ENCODE measurements at regions not wholly inside any gene's neighbourhood (a gene's known extent, or its start where the extent isn't known, plus 50 kb on each side); places are given as distances from the start of the nearest gene placed in this dataset.

- BruUV-seq (replicated peaks), result no TSS peak
- Histone ChIP-seq H3K4me3 (ENCODE audit: low read depth in 2 of 2, low read length in 2 of 2) (no peak overlapping the region), H3K36me3 (ENCODE audit: control insufficient read depth, insufficient read depth, low read length) (no peaks in the 10 kb centered on the region), H3K27ac (ENCODE audit: low read length) (no peak overlapping the region), H3K27me3 (ENCODE audit: control insufficient read depth, insufficient read depth, low read length) (peaks cover 7% of the 10 kb centered on the region), H3K4me1 (ENCODE audit: control insufficient read depth, insufficient read depth, low read length) (no peaks in the 10 kb centered on the region), H3K9me3 (ENCODE audit: control insufficient read depth, insufficient read depth, low read depth, low read length) (no peaks in the 10 kb centered on the region)
- intact Hi-C loops (cut with micrococcal nuclease; ENCODE audit: unreplicated experiment), result no loop called here
- DNase-seq (ENCODE audit: low read depth, low spot score) (no peak), ATAC-seq (no peak)
- in situ Hi-C loops (cut with HindIII; ENCODE audit: low pct_unique_long_range_greater_than_20kb, low sequenced_read_pairs), result no loop called here
- TF ChIP-seq SIN3A (IDR thresholded peaks at IDR 0.05; ENCODE audit: borderline replicate concordance, insufficient read depth, low read depth, low read length) (no peak), CTCF (IDR thresholded peaks at IDR 0.05) (no peak), REST (IDR thresholded peaks at IDR 0.05; ENCODE audit: insufficient read depth in 1 of 2, low read depth in 2 of 2, low read length in 1 of 2) (no peak), TCF7L2 (IDR thresholded peaks at IDR 0.05; ENCODE audit: low read depth, low read length) (no peak), POLR2AphosphoS5 (IDR thresholded peaks at IDR 0.05; ENCODE audit: low read depth, low read length) (no peak)
- POLR2A ChIA-PET, result no interaction called here
- CTCF ChIA-PET, result no interaction called here
Measured at GRCh38 chr10:47225219-47225927, 74.6 kb upstream of the GDF10 start.

GRCh38 chr10:47225928-47226645 lies 73.9 kb upstream of the GDF10 start:
- ChIA-PET CTCF (no interaction called here), POLR2A (no interaction called here)
- no peaks in the 10 kb centered on the region for H3K36me3 ChIP-seq (ENCODE audit: control insufficient read depth, insufficient read depth, low read length)
- H3K4me3 ChIP-seq (ENCODE audit: low read depth in 2 of 2, low read length in 2 of 2), result no peak overlapping the region
- no peak for TF ChIP-seq REST (IDR thresholded peaks at IDR 0.05; ENCODE audit: insufficient read depth in 1 of 2, low read depth in 2 of 2, low read length in 1 of 2)
- no peak for TF ChIP-seq POLR2AphosphoS5 (IDR thresholded peaks at IDR 0.05; ENCODE audit: low read depth, low read length)
- TF ChIP-seq SIN3A (IDR thresholded peaks at IDR 0.05; ENCODE audit: borderline replicate concordance, insufficient read depth, low read depth, low read length), result no peak
- no peak for TF ChIP-seq CTCF (IDR thresholded peaks at IDR 0.05)
- no peak for TF ChIP-seq TCF7L2 (IDR thresholded peaks at IDR 0.05; ENCODE audit: low read depth, low read length)
- H3K4me1 ChIP-seq (ENCODE audit: control insufficient read depth, insufficient read depth, low read length), result no peaks in the 10 kb centered on the region
- H3K9me3 ChIP-seq (ENCODE audit: control insufficient read depth, insufficient read depth, low read depth, low read length), result no peaks in the 10 kb centered on the region
- ATAC-seq (no peak), DNase-seq (ENCODE audit: low read depth, low spot score) (no peak)
- no peak overlapping the region for H3K27ac ChIP-seq (ENCODE audit: low read length)
- BruUV-seq (replicated peaks), result no TSS peak
- peaks cover 7% of the 10 kb centered on the region for H3K27me3 ChIP-seq (ENCODE audit: control insufficient read depth, insufficient read depth, low read length)
- intact Hi-C loops (cut with micrococcal nuclease; ENCODE audit: unreplicated experiment), result no loop called here
- in situ Hi-C loops (cut with HindIII; ENCODE audit: low pct_unique_long_range_greater_than_20kb, low sequenced_read_pairs), result no loop called here
